ENCODE measurements at regions not wholly inside any gene's neighbourhood (a gene's known extent, or its start where the extent isn't known, plus 50 kb on each side); places are given as distances from the start of the nearest gene placed in this dataset.

DNA sequence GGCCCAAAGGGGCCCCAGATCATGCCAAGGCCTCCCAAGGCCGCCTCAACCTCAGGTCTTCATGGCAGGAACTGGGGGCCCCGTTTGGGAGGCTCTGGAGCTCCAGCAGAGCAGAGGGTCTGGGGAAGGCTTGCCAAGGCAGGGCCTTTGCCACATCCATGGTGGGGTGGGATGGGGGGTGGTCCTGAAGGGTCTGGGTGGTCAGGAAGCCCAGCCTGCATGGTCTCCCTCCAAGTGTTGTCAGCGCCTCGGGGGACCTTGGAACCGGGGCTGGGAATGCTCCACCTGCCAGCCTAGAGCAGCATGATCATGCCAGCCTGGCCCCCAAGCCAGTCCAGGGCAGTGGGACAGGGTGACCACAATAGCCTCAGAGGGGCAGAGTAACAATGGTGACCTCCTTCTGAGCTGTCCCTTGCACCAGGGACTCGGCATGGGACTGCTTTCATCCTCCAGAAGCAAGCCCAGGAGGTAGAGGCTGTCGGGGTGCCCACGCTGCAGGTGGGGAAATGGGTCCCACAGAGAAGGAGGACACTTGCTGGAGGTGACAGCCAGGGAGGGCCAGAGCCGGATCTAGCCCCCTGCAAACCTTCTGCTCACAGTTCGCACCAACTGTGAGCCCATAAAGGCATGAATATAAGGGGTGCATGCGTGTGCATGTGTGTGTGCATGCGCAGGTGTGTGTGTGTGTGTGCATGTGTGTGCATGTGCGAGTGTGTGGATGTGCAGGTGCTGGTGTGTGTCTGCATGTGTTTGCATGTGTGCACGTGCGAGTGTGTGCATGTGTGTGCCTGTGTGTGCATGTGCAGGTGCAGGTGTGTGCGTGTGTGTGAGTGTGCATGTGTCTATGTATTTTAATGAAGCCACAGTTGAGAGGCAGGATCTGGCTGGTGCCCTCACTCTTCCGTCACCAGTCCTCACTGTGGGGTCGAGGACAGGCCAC is 63.8 kb downstream of the MYEOV start:
- H3K4me3 Mint-ChIP-seq, result no peak overlapping the region
- DNase-seq, result no peak
- no peak overlapping the region for H3K27ac Mint-ChIP-seq
- peaks cover 0 to 2% of the 10 kb centered on the region in 2 donors for H3K9me3 Mint-ChIP-seq
- H3K27me3 Mint-ChIP-seq (ENCODE audit: low read depth), result no peaks in the 10 kb centered on the region
- peaks cover 2% of the 10 kb centered on the region for H3K4me1 Mint-ChIP-seq (ENCODE audit: low read depth)
- no peaks in the 10 kb centered on the region for H3K36me3 Mint-ChIP-seq (ENCODE audit: insufficient read depth in 2 of 2)
- no peak for ATAC-seq (replicated peaks in 1 of 2)

DNA sequence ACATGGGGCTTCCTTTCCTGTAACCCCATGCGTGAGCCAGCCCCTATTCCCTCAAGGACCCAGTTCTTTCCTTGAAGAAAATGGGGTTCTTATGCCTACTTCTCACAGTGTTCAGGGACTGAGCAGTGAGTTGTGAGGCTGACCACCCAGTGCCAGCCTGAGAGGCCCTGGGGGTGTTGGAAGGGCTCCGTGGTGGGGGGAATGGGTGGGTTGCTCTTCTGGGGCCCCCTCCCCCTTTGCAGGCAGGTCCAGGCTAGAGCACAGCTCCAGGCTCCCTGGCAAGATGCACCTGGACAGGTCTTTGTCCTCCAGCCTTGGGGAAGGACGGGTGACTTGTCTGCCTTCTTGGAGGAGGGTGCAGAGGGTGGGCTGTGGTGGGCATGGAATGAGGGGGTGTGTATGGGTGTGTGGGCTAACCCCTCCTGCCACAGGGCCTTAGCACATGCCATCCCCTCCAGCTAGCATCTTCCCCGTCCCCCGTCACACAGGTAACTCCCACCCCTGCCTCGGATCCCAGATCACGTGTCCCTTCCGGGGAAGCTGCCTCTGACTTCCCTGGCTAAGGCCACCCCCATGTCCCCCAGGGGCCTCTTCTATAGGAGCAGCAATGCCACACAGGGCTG is 64.6 kb downstream of the MYEOV start:
- DNase-seq (no peak), ATAC-seq (replicated peaks in 1 of 2) (no peak)
- H3K27me3 Mint-ChIP-seq (ENCODE audit: low read depth), result no peaks in the 10 kb centered on the region
- H3K36me3 Mint-ChIP-seq (ENCODE audit: insufficient read depth in 2 of 2), result no peaks in the 10 kb centered on the region
- H3K4me1 Mint-ChIP-seq (ENCODE audit: low read depth), result no peaks in the 10 kb centered on the region
- no peak overlapping the region for H3K4me3 Mint-ChIP-seq
- H3K9me3 Mint-ChIP-seq, result peaks cover 0 to 2% of the 10 kb centered on the region in 2 donors
- no peak overlapping the region for H3K27ac Mint-ChIP-seq

DNA sequence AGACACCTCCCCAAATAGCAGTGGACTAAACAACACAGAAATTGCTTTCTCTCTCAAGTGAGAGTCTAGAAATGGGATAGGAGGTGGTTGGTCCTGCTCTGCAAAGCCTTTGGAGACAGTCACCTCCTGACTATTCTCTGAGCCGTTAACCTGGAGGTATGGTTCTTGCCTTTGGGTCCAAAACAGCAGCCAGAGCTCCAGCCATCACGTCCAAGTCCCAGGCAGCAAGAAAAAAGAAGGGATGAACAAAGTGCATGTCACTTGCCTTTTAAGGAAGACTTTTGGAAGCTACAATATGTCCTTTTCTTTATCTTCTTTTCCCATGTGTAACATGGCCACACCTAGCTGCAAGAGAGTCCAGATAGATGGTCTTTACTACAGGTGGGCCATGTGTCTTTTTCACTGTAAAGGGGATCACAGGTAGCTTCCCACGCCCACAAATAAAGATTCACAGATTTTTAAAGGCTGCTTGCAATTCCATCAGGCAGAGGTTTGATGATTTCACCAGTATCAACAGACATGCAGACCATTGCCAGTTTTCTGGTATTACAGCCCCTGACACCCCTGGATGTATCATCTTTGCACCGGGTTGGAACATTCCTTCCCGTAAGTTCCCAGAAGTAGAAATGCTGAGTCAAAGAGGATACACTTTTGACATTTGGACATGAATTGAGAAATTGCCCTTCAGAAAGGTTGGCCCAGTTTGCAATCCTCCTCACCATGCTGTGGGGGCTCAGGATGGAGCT is 66.0 kb downstream of the MYEOV start:
- peaks cover 0 to 2% of the 10 kb centered on the region in 2 donors for H3K9me3 Mint-ChIP-seq
- no peaks in the 10 kb centered on the region for H3K4me1 Mint-ChIP-seq (ENCODE audit: low read depth)
- DNase-seq (no peak), ATAC-seq (replicated peaks in 1 of 2) (no peak)
- no peak overlapping the region for H3K27ac Mint-ChIP-seq
- H3K4me3 Mint-ChIP-seq, result no peak overlapping the region
- no peaks in the 10 kb centered on the region for H3K36me3 Mint-ChIP-seq (ENCODE audit: insufficient read depth in 2 of 2)
- no peaks in the 10 kb centered on the region for H3K27me3 Mint-ChIP-seq (ENCODE audit: low read depth)

DNA sequence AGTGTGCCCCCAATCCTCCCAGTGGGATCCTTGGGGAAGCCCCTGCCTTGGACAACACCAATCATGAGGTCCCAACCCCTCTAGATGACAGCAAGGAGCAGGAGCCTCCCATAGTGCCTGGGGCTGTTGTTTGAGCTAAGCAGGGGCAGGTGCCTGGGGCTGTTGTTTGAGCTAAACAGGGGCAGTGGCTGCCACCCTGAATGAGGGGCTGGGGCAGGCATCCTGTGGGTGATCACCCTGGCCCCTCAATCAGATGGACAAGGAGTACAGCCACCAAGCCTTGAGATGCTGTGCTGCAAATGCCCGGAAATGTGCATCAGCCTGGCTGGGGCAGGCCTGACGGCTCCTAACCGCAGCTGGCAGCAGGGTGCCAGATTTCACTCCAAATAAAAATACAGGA is 66.7 kb downstream of the MYEOV start:
- Mint-ChIP-seq H3K4me1 (ENCODE audit: low read depth) (no peaks in the 10 kb centered on the region), H3K4me3 (no peak overlapping the region)

DNA sequence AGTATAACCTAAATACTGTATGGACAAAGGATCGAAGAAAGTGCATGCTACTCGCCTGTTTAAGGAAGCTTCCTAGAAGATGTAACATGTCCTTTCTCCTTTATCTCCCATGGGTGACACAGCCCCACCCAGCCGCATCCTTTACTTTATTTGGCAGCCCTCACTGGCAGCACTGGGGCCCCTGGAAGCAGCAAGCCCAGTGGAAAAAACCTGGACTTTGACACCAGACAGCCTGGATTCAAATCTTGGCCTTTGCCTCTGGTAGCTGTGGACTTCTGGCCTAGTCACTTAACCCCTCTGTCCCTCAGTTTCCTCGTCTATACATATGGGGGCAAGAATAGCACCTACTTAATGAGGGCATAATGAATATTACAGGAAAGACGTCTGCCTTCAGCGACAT is 67.1 kb downstream of the MYEOV start:
- Mint-ChIP-seq H3K9me3 (peaks cover 0 to 2% of the 10 kb centered on the region in 2 donors), H3K4me1 (ENCODE audit: low read depth) (no peaks in the 10 kb centered on the region), H3K27ac (no peak overlapping the region), H3K36me3 (ENCODE audit: insufficient read depth in 2 of 2) (no peaks in the 10 kb centered on the region), H3K4me3 (no peak overlapping the region), H3K27me3 (ENCODE audit: low read depth) (no peaks in the 10 kb centered on the region)
- DNase-seq (no peak), ATAC-seq (replicated peaks in 1 of 2) (no peak)

More for the DNA sequence above, 66.7 kb downstream of the MYEOV start:
- ATAC-seq (replicated peaks in 1 of 2) (no peak), DNase-seq (no peak)
- no peaks in the 10 kb centered on the region for H3K27me3 Mint-ChIP-seq (ENCODE audit: low read depth)
- H3K36me3 Mint-ChIP-seq (ENCODE audit: insufficient read depth in 2 of 2), result no peaks in the 10 kb centered on the region
- H3K27ac Mint-ChIP-seq, result no peak overlapping the region
- peaks cover 0 to 2% of the 10 kb centered on the region in 2 donors for H3K9me3 Mint-ChIP-seq

DNA sequence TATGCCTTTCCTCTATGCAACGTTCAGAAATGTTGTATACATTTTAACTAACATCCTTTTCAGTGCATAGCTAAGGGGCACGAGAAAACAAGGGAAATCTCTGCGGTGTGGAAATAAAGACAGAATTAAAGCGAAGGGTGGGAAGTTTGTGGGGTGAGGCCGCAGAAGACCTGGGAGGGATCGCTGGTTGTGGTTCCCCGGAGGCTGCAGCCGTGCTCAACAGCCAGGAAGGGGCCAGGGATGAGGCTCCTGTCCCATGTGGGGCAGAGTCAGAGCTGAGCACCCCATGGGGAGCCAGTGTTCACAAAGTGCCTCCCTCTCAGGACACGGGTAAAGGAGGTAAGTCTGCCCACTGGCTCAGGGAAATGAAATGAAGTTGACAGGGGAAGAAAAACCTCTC is 67.5 kb downstream of the MYEOV start:
- Mint-ChIP-seq H3K27ac (no peak overlapping the region), H3K4me1 (ENCODE audit: low read depth) (no peaks in the 10 kb centered on the region), H3K9me3 (peaks cover 0 to 2% of the 10 kb centered on the region in 2 donors), H3K36me3 (ENCODE audit: insufficient read depth in 2 of 2) (no peaks in the 10 kb centered on the region), H3K27me3 (ENCODE audit: low read depth) (no peaks in the 10 kb centered on the region), H3K4me3 (no peak overlapping the region)
- DNase-seq, result no peak
- no peak for ATAC-seq (replicated peaks in 1 of 2)

DNA sequence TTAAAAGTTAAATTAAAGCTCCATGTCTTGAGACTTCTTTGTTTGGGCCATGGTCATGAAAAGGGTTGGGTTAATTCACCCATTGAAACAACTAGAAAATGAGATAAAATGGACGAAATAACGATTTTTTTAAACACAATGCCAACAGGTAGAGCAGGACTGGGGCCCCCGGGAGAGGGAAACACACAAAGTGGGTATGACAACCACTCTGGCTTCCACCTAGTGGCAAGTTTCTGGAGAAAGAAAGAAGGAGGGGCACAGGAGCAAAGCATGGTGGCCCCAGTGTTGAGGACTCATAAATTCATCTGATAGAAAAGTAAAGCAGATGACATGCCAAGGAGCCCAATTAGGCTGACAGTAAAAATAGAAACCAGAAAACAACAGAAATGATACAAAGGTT is 68.4 kb downstream of the MYEOV start:
- Mint-ChIP-seq H3K27ac (no peak overlapping the region), H3K27me3 (ENCODE audit: low read depth) (no peaks in the 10 kb centered on the region), H3K4me1 (ENCODE audit: low read depth) (no peaks in the 10 kb centered on the region), H3K4me3 (no peak overlapping the region), H3K36me3 (ENCODE audit: insufficient read depth in 2 of 2) (no peaks in the 10 kb centered on the region), H3K9me3 (peaks cover 0 to 2% of the 10 kb centered on the region in 2 donors)
- DNase-seq (no peak), ATAC-seq (replicated peaks in 1 of 2) (no peak)

DNA sequence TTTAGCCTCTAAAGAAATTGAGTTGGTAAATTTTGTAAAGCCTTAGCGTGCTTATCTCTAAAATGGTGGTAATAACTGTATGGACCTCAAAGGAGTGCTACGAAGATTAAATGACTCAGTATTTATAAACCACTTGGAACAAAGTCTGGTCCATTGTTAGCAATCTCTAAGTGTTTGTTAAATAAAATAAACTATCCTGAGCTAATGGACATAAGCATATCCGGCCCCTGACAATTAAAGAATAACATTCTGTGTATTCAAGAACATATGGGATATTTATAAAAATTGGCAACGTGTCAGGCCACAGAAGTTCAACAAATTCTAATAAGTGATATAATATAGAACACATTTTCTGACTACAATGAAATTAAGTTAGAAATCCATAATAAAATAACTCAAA is 71.0 kb downstream of the MYEOV start:
- no peaks in the 10 kb centered on the region for H3K27me3 Mint-ChIP-seq (ENCODE audit: low read depth)
- no peak for ATAC-seq (replicated peaks in 1 of 2)
- DNase-seq, result no peak
- peaks cover 0 to 6% of the 10 kb centered on the region in 2 donors for H3K9me3 Mint-ChIP-seq
- H3K27ac Mint-ChIP-seq, result no peak overlapping the region
- no peaks in the 10 kb centered on the region for H3K36me3 Mint-ChIP-seq (ENCODE audit: insufficient read depth in 2 of 2)
- no peaks in the 10 kb centered on the region for H3K4me1 Mint-ChIP-seq (ENCODE audit: low read depth)
- no peak overlapping the region for H3K4me3 Mint-ChIP-seq

GRCh38 chr11:69365558-69365957 is 71.6 kb downstream of the MYEOV start:
- Mint-ChIP-seq H3K4me3 (no peak overlapping the region), H3K27me3 (ENCODE audit: low read depth) (no peaks in the 10 kb centered on the region), H3K27ac (no peak overlapping the region), H3K36me3 (ENCODE audit: insufficient read depth in 2 of 2) (no peaks in the 10 kb centered on the region), H3K4me1 (ENCODE audit: low read depth) (no peaks in the 10 kb centered on the region), H3K9me3 (peaks cover 0 to 6% of the 10 kb centered on the region in 2 donors)
- ATAC-seq (replicated peaks in 1 of 2) (no peak), DNase-seq (no peak)

- DNase-seq (no peak), ATAC-seq (replicated peaks in 1 of 2) (no peak)
- H3K4me3 Mint-ChIP-seq, result no peak overlapping the region
- no peak overlapping the region for H3K27ac Mint-ChIP-seq
- H3K36me3 Mint-ChIP-seq (ENCODE audit: insufficient read depth in 2 of 2), result no peaks in the 10 kb centered on the region
- H3K9me3 Mint-ChIP-seq, result peaks cover 0 to 6% of the 10 kb centered on the region in 2 donors
- no peaks in the 10 kb centered on the region for H3K27me3 Mint-ChIP-seq (ENCODE audit: low read depth)
- no peaks in the 10 kb centered on the region for H3K4me1 Mint-ChIP-seq (ENCODE audit: low read depth)
These were observed 72.6 kb downstream of the MYEOV start for GRCh38 chr11:69366591-69366990.

DNA sequence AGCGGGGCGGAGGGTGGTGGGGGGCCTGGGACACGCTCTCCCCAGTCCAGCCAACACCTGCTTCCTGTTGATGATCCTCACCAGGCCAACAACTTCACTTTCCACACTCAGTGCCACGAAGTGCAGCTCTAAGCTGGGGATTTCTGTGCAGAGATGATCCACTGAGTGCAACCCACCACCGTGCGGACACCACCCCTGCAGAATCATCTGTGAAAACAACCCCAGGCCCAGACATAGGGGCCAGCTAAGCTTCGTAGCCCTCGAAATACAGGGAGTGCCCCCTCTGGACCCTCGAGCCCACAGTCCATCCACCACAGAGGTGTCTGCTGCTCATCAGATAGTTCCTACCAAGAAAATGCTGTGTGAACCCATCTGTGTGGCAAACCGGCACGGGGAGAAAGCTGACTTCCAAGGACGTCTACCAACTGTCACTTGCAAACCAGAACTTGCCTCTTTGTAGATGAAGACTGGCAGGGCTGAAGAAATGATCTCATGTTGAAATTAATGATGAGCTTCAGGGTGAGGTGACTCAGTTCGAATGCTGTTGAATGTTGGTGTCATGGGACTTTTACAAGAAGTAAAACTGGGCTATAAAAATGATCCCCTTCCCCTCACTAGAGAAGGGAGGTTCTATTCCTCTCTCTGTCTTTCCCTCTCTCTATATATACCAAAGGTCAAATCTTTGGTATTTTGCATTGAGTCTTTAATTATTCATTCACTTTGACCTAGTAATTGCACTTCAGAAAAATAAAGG is 73.4 kb downstream of the MYEOV start:
- Mint-ChIP-seq H3K4me3 (no peak overlapping the region), H3K27me3 (ENCODE audit: low read depth) (no peaks in the 10 kb centered on the region), H3K27ac (no peak overlapping the region), H3K36me3 (ENCODE audit: insufficient read depth in 2 of 2) (no peaks in the 10 kb centered on the region), H3K9me3 (peaks cover 0 to 6% of the 10 kb centered on the region in 2 donors), H3K4me1 (ENCODE audit: low read depth) (no peaks in the 10 kb centered on the region)
- DNase-seq (no peak), ATAC-seq (replicated peaks in 1 of 2) (no peak)

GRCh38 chr11:69368119-69368880 is 74.3 kb downstream of the MYEOV start:
- Mint-ChIP-seq H3K36me3 (ENCODE audit: insufficient read depth in 2 of 2) (no peaks in the 10 kb centered on the region), H3K27me3 (ENCODE audit: low read depth) (no peaks in the 10 kb centered on the region), H3K27ac (no peak overlapping the region), H3K9me3 (peaks cover 0 to 6% of the 10 kb centered on the region in 2 donors), H3K4me1 (ENCODE audit: low read depth) (no peaks in the 10 kb centered on the region), H3K4me3 (no peak overlapping the region)
- ATAC-seq (replicated peaks in 1 of 2) (no peak), DNase-seq (no peak)

Data from activated T-cell treated with anti-CD3 and anti-CD28 coated beads, Interleukin-2, amount 50 U/mL, for 72 hours (primary cell).